ENCODE measurements at regions not wholly inside any gene's neighbourhood (a gene's known extent, or its start where the extent isn't known, plus 50 kb on each side); places are given as distances from the start of the nearest gene placed in this dataset.

GRCh38 chr15:31495281-31495680, 168.6 kb downstream of the KLF13 start:
- POLR2A ChIA-PET = no interaction called here
- no peak for ATAC-seq (ENCODE audit: low read depth)
- DNase-seq = no peak
- no peak for TF ChIP-seq CTCF (IDR thresholded peaks at IDR 0.05)
- Mint-ChIP-seq H3K27me3 (peaks cover 3% of the 10 kb centered on the region), H3K27ac (no peak overlapping the region), H3K4me1 (no peaks in the 10 kb centered on the region), H3K4me3 (no peak overlapping the region), H3K9me3 (peaks cover 18% of the 10 kb centered on the region), H3K36me3 (ENCODE audit: low read depth) (peaks cover 5% of the 10 kb centered on the region)
- CTCF ChIA-PET = interaction anchor here (0.9 to 1.5 kb wide), 2 partner anchors 56 to 59 kb away, joined by 3 to 5 read pairs; no protein-coding TSS in a partner anchor
- intact Hi-C loops (cut with micrococcal nuclease) = no loop called here

- POLR2A ChIA-PET = no interaction called here
- H3K27me3 Mint-ChIP-seq = peaks cover 3% of the 10 kb centered on the region
- no peak overlapping the region for H3K27ac Mint-ChIP-seq
- H3K4me1 Mint-ChIP-seq = no peaks in the 10 kb centered on the region
- ATAC-seq (ENCODE audit: low read depth) (no peak), DNase-seq (no peak)
- no peak for TF ChIP-seq CTCF (IDR thresholded peaks at IDR 0.05)
- intact Hi-C loops (cut with micrococcal nuclease) = no loop called here
- H3K36me3 Mint-ChIP-seq (ENCODE audit: low read depth) = no peaks in the 10 kb centered on the region
- no peak overlapping the region for H3K4me3 Mint-ChIP-seq
- H3K9me3 Mint-ChIP-seq = peaks cover 11% of the 10 kb centered on the region
- CTCF ChIA-PET = interaction anchor here (1.6 kb wide), 1 partner anchor 10 kb away, joined by 4 read pairs; no protein-coding TSS in a partner anchor
Measured at GRCh38 chr15:31497838-31498237, 171.2 kb downstream of the KLF13 start.

- intact Hi-C loops (cut with micrococcal nuclease) = no loop called here
- ChIA-PET CTCF (interaction anchor here (1.6 kb wide), 1 partner anchor 10 kb away, joined by 4 read pairs; no protein-coding TSS in a partner anchor), POLR2A (no interaction called here)
- ATAC-seq (ENCODE audit: low read depth) (no peak), DNase-seq (no peak)
- no peak for TF ChIP-seq CTCF (IDR thresholded peaks at IDR 0.05)
- no peaks in the 10 kb centered on the region for H3K4me1 Mint-ChIP-seq
- H3K9me3 Mint-ChIP-seq = peaks cover 7% of the 10 kb centered on the region
- no peaks in the 10 kb centered on the region for H3K36me3 Mint-ChIP-seq (ENCODE audit: low read depth)
- peaks cover 3% of the 10 kb centered on the region for H3K27me3 Mint-ChIP-seq
- H3K27ac Mint-ChIP-seq = no peak overlapping the region
- H3K4me3 Mint-ChIP-seq = no peak overlapping the region
Measured at GRCh38 chr15:31498329-31498728, 171.7 kb downstream of the KLF13 start.

GRCh38 chr15:31498756-31499155, 172.1 kb downstream of the KLF13 start:
- CTCF ChIA-PET = interaction anchor here (1.6 kb wide), 1 partner anchor 11 kb away, joined by 4 read pairs; no protein-coding TSS in a partner anchor
- intact Hi-C loops (cut with micrococcal nuclease) = no loop called here
- Mint-ChIP-seq H3K4me1 (no peaks in the 10 kb centered on the region), H3K4me3 (no peak overlapping the region), H3K36me3 (ENCODE audit: low read depth) (no peaks in the 10 kb centered on the region), H3K27ac (no peak overlapping the region), H3K9me3 (peaks cover 3% of the 10 kb centered on the region), H3K27me3 (peaks cover 3% of the 10 kb centered on the region)
- no peak for DNase-seq
- no peak for ATAC-seq (ENCODE audit: low read depth)
- no peak for TF ChIP-seq CTCF (IDR thresholded peaks at IDR 0.05)
- POLR2A ChIA-PET = no interaction called here

GRCh38 chr15:31499236-31499952, 172.8 kb downstream of the KLF13 start:
- CTCF ChIA-PET = no interaction called here
- Mint-ChIP-seq H3K27ac (no peak overlapping the region), H3K27me3 (peaks cover 3% of the 10 kb centered on the region), H3K9me3 (no peaks in the 10 kb centered on the region), H3K36me3 (ENCODE audit: low read depth) (no peaks in the 10 kb centered on the region), H3K4me3 (no peak overlapping the region), H3K4me1 (no peaks in the 10 kb centered on the region)
- no peak for ATAC-seq (ENCODE audit: low read depth)
- no peak for DNase-seq
- TF ChIP-seq CTCF (IDR thresholded peaks at IDR 0.05) = no peak
- POLR2A ChIA-PET = no interaction called here
- intact Hi-C loops (cut with micrococcal nuclease) = no loop called here

Data from activated B cell treated with CpG ODN at 0.5 μM for 24 hours (primary cell).